Stimulated activated CD4-positive, alpha-beta T cell treated with anti-CD3 and anti-CD28 coated beads, Interleukin-15, amount 100 ng/mL, for 48 hours (primary cell): ENCODE measurements at regions not wholly inside any gene's neighbourhood (a gene's known extent, or its start where the extent isn't known, plus 50 kb on each side); places are given as distances from the start of the nearest gene placed in this dataset.
"Not testable (repeated sequence)": the region's sequence is repeated elsewhere in the genome, so short reads cannot be mapped to it uniquely, and the experiment has no call there.

Experiments used
- DNase-seq, 2 donors: peaks; one replicate each; pipeline ENCODE4 v3.0.0-alpha.2; 2020; ENCODE audit warnings: low read depth in 2 of 2

DNA sequence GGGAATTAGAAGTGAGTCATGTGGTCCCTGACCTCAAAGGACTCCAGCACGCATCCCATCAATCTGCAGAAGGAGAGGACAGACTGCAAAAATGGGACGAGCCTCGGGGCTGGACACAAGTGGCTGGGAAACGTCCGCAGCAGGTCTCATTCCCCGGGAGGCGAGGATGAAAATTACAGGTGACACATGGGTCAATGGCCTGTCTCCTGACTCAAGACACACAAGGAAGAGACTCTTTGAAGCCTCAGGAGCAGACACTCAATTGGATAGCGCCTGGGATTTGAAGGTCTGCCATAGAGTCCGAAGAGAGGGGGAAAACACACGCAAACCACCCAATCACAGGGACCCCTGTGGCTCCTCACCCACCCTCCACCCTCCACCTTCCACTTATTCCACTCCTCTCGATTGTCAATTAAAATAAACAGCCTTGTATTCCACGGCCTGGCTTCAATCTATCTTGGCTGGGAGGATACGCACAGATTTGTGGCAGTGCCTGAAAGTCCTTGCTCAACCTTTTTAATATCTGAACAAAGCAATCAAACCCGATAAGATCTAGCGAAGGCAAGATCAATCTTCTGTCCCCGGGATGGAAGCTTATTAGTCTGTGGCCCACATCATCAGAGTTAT, 101.8 kb upstream of the CADM1 start:
- DNase-seq: no peak

DNA sequence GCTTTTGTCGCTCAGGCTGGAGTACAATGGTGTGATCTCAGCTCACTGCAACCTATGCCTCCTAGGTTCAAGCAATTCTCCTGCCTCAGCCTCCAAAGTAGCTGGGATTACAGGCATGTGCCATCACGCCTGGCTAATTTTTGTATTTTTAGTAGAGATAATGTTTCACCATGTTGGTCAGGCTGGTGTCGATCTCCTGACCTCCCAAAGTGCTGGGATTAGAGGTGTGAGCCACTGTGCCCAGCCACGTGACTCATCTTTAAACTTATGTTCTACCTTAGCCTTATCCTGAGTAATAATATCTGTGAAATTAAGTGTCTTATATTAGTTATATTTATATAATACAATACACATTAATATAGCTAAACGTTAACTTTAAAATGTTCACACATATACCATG, 101.2 kb upstream of the CADM1 start:
- not testable (repeated sequence) for DNase-seq

DNA sequence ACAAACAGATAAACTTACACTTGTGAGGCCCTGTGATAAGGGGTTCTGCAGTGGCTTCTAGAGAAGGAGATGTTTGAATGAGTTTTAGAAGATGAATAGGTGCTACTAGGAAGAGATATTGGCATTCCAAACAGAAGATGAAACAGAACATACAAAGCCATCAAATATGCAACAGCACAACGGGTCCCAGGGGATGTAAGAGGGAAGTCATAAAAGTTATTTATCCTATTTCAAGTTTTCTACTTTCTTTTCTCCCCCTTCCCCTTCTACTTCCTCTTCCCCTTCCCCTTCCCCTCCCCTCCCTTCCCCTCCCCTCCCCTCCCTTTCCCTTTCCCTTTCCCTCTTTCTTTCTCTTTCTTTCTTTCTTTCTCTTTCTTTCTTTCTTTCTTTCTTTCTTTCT, 94.9 kb upstream of the CADM1 start:
- DNase-seq: no peak

DNA sequence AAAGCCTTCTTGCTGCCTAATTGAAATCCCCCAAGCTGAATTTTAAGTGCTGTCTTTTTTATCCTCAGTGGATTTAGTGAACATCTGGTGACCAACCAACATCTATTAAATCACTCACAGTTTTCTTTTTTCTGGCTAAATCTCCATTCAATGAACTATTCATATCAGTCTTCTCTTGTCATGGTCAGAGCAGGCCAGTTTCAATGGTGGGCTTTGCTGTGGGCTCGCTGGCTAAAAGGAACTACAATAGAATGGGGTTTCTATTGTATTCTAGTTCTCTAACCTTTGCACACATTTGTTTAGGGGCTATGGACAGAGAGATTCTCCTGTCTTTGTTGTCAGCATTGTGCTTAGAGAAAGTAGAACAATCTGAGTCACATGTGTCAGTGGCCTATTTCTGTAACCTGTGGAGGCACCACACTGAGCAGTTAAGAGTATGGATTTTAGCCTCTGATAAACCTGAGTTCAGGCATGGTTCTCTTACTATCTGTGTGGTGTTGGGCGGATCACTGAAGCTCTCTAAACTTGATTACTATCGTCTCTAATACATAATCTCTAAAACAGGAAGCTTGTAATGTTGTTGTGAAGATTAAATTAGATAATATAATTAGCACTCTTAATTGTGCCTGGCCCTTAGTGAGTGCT, 94.2 kb upstream of the CADM1 start:
- no peak for DNase-seq

DNA sequence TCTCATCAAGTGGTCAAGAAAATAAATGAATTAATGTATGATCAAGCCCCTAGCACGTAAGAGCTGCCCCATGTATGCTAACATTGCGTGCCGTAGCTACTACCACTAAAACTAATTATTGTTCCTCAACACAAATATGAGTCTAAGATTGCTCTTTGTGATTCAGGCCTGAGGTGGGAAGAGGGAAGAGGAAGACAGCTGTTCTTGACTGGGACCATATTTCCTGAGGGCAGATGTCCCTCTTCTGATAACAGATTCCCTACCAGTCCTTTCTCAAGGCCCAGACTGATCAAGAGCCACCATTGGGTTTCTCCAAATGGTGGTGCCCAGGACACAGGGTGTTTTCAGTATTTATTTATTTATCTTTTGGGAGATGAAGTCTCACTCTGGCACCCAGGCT, 87.2 kb upstream of the CADM1 start:
- DNase-seq: no peak

DNA sequence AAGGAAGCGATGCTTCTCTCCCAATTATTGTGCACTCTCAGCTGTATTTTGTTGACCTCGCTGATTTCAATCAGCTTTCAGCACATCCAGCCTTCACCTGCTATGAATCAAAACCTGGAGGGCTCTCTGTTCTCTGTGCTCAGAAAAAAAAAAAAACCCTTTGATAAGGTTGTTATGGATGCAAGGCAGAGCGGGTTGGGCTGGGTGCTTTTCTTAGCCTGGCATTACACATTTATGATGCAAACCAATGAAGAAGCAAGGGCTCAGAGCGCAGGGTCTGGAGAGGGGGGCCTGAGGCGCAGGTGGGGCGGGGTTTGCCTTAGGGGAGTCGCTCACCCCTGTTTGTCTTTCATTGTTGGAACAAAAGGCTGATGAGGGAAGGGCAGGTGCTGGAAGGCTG, 86.0 kb upstream of the CADM1 start:
- DNase-seq: no peak

DNA sequence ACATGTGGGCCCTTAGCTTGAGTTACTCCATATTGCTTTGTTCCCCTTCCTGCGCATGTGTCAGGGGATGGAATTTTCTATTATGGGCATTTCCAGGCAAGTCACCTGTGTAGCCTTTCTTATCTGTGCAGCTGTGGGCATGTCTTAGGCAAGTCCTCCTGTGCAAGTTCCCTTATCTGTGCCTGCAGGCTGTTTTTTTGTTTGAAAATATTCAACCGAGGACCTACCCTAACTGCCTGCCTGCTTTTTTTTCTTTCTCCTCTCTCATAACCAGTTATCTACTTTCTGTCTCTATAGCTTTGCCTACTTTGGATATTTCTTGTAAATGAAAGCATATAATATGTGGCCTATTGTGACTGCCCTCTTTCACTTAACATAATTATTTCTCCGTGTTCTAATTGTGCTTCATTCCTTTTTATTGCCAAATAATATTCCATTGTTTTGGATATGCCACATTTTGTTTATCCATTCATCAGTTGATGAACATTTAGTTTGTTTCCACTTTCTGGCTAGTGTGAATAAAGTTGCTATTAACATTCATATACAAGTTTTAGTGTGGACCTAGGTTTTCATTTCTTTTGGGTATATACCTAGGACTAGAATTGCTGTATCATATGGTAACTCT, 83.6 kb upstream of the CADM1 start:
- no peak for DNase-seq

DNA sequence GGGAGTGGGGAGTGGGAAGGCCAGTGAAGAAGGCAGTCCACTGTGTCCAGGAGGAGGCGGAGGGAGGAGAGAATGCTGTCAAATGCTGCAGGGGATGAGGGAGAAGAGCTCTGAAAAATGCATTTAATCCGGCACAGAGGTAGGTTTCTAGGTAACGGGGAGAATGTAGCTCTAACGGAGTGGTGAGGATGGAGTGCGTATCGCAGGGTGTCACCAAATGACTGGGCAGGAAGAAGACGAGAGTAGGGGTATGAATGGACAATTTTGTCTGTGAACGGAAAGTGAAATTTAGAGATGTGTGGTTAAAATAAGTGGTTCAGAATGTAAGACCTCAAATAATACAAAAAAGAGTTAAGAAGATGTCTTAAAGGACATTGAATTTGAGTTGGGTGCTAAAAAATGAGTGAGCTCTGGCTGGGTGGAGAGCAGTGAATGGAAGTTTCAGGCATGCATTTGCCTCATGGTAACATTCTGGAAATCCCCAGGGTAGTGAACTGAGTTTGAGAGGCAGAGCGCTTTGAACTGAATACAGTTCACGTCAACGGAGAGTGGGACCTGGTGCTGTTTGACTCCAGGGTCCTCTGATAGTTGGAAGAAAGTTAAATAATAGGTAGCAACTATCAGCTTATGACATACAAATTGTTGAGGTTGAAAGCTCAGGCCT, 81.3 kb upstream of the CADM1 start:
- no peak for DNase-seq

DNA sequence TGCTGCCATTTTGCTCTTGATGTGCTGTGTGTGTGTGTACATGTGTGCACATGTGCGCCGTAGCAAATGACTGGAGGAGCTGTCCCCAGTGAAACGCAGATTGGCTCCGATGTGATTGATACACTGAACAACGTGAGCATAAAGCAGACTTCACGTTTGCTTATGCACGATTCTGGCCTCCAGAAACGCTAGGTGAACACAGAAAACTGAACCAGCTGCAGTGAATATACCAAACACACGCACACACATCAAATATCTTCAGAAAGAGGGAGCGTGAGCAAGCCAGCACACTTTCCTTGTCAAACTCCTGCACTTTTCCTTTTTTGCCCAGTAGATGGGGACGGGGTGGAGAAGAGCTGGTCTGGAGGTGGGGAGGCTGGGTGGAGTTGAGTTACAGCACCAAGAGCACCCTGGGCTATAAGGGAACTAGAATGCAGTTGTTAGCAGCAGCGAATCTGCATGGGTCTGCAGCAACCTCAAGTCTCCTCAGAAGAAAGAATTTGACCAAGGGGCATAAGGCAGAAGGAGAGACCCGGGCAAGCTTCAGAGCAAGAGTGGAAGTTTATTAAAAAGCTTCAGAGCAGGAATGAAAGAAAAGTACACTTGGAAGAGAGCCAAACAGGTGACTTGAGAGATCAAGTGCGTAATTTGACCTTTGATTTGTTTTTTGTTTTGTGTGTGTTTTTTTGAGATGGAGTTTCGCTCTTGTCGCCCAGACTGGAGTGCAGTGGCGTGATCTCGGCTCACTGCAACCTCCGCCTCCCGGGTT, 77.8 kb upstream of the CADM1 start:
- DNase-seq: no peak

DNA sequence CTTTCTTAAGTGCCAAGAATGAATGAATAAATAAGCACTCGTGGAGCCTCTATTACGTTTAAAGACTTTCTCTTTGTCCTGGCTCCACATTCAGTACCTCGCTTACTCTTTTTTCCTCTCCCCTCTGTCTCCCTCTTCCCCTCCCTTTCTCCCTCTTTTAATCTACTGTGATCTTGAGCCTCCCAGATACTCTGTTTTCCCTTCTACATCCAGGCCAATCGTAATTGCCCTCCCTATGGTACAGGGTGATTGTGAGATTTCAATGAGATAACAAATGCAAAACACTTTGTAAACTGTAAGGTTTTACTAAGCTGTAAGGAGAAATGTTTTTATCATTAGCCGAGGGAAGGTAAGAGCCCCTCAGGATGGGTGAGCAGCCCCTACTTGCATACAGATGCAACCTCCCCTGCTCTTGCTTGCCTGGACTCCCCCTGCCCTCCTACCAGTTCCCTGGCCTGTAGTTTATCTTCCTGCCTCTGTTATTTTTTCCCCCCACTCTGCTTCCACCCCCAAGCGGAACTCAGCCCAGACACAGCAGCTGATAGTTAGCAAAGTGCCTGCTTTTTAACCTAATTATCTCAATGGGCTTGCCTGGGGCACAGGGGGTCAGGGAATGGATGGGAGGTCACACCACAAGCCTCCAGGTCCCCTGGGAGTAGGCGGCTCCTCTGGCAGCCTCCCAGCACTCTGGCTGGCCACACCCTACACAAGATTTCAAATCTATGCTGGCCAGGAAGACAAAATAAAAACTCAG, 76.9 kb upstream of the CADM1 start:
- DNase-seq: no peak

DNA sequence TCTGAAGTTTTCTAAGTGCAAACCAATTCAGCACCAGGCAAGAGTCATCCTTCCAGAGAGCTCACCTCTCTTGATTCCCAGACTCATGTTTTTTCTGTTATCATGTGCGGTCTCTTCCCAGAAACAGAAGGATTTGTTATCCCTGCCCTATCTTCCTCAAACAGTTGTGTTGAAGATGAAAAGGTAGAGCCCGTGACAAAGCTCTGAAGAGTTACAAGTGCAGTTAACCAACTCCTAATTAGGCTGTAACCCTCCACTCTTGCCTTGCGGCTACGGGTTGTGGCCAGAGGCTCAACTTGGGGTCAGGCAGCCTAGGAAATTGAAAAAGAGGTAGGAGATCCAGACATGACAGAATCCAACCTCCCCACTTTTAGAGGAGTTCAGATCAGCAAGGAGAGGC, 76.2 kb upstream of the CADM1 start:
- DNase-seq: no peak

DNA sequence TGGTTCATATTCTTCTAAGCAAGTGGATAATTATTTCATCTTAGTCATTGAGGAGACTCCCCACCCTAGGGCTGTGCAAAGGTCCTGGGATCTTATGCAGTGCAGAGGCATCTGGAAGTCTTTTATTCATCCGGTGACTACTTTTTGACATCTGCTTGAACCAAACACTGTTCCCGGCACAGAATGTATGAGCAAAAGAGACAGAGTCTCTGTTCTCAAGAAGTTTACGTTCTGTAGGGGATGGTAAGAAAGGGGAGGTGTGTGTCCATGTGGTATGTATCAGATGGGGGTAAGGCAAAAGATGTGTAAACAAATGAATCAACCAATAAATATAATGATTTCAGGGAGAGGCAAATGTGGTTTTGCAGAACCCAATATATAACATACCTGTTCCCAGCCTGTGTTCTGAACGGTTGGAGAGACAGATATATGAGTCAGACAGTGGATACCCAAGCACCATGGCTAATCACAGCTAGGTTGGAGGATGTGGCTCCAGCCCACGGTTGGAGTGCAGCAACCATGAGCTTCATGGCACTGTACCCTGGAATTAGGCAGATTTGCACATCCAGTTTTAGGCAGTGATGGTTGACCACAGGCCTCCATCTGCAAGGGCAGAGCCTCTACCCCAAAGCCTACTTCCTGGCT, 75.1 kb upstream of the CADM1 start:
- no peak for DNase-seq

DNA sequence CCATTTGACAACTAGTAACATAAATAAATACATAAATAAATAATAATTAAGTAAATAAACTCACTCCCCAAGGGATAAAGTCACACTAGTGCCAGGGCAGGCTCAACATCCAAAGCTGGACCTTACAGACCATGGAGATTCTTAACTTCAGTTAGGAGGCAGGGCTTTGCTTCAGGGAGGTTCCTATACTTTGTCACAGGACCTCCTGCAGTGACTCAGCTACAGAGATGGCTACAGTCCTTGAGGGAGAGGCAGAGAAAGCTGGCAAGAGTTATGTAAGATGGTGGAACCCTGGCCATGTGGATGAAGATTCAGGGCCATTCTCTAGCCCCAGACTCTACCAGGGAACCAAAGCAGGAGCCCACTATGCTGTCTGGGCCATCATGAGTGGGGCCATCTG, 74.1 kb upstream of the CADM1 start:
- no peak for DNase-seq

DNA sequence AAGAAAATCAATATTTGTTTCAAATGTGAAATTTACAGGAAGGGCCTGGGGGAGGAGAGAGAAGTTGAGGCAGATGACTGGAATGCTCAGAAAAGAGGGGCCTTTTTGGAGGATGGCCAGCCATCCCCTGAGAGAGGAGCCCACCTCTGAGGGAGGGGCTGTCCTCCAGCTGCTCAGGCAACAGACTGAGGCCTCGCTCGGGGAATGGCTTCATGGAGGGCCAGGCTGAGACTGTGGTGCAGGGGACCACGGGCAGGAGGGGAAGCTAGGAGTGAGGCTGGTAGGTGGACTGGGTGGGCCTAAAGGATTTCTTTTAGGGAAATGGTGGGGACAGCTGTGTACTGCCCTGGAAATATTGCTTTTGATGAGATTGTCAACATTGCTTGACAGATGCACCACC, 73.5 kb upstream of the CADM1 start:
- DNase-seq: no peak

DNA sequence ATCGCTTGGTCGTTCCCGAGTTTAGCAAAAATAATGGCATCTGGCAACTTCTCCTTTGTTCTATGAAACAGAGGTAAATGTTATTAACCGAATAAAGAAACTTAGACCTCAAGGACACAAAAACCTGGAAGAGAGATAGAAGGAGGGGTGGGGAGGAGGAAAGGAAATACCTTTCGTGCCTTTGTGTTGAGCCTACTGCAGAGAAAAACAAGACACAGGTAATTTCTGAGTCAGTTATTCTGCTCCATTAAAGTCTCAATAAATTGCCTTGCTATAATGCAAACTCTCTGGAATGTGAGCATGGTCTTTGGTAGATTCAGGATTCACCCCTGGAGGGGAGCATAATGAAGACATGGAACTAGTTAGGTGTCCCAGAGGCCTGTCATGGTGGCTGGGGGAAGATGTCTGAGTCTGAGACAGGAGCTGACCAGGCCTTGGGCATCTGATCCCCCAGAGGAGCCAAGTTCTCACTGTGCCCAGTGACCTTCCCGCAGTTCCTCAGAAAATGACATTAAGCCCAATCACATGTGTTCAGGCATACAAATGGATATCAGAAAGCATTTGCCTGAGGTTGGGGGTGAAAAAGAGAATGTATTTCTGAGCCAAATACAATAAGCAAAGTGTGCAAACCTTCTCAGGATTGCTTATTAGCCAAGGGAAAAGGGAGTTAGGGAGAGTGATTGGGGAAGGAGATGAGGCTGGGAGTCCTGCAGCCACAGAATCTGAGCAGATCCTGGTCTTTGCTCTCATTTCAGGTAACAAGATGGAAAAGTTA, 72.6 kb upstream of the CADM1 start:
- no peak for DNase-seq

DNA sequence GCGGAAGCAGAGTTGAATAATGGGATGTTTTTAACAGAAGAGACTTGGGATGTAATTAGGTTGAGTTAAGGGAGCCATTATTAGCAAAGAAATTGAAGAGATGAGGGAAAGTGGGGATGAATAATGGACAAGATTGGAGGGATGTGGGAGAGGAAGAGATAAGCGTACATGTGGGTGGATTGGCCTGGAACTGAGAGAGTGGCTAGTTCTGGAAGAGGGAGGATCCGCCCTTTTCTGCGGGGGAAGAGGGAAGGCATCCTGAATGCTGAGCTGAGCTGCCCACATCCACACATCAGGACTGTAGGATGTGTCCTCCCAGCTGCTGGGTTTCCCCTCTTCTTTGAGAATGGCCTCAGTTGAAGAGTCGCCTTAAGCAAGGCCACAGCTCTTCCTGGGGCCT, 68.3 kb upstream of the CADM1 start:
- DNase-seq: no peak

DNA sequence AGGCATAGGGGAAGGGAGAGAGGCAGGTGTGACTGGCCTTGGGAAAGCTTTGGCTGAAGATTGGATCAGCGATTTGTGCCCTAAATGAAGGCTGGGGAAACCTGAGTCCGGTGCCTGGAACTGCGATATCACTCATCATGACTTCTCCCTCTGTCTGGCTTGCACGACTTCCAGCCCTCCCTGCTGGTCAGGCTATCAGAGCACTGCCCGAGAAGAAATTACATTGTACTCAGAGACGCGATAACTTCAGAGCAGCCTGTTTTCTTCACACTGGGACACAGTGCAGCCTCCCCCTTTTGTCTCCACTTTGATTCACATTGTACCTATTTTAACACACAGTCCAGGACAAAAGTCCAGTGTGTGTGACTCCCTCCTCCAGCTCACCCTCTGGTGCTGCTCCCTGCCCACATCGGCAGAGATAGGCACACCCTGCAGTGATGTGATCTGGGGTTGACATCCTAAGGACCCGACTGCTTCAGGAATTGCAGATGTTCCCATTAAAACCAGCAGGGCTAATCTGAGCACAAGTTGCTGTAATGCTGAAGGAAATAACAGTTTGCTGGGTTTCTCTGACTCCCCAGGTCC, 62.1 kb upstream of the CADM1 start:
- no peak for DNase-seq

DNA sequence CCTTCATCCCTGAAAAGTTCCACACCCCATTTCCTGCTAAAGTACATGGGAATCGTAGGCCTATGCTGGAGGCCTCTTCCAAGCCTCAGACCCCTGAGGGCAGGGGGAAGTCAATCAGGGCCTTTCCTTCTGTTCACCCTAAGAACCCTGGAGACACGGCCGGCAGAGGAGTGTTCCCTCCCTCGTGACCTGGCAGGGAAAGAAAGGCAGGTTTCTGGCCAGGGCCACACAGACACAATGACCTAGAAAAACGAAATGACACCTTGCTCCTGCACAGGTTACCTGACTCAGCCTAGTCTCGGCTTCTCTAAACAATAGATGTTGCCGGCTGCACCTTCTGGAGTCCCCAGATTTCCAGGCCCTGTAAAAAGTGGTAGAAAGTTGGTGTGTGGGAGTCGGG, 60.6 kb upstream of the CADM1 start:
- DNase-seq: no peak

DNA sequence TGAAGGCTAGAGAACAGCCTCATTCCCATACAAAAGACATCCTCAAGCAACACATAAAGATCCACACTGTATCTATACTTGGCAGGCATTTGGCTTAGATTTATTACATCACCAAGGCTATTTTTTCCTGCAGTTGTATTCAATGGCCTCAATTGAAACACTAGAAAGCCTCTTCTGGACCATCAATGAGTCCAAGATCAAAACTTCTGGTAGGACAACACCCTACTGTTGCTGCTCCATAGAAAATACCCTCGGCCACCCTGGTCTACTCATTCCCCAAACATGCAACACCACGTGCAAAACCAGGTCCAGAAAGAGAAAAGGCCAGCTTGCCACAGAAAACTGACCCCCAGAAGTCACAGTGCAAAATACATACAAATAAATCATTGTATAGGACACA, 56.9 kb upstream of the CADM1 start:
- no peak for DNase-seq

DNA sequence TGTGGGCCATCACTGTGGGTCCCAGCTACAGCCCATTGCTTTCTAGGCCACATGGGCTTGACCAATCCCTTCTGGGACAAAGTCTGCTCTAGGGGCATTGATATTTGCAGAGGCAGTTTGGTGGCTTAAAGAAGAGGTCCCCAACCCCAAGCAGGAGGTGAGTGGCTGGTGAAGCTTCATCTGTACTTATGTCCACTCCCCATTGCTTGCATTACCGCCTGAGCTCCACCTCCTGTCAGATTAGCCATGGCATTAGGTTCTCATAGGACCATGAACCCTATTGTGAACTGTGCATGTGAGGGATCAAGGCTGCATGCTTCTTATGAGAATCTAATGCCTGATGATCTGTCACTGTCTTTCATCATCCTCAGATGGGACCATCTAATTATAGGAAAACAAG, 54.4 kb upstream of the CADM1 start:
- no peak for DNase-seq
